Dermis microvascular lymphatic vessel endothelial cell (primary cell): ENCODE measurements at regions not wholly inside any gene's neighbourhood (a gene's known extent, or its start where the extent isn't known, plus 50 kb on each side); places are given as distances from the start of the nearest gene placed in this dataset.

ENCODE experiments used
- DNase-seq, 2 donors: peaks; one replicate each; pipeline versions ENCODE4 v3.0.0 to v3.0.0-alpha.2; 2010; ENCODE audit warnings: low read depth in 2 of 2

DNA sequence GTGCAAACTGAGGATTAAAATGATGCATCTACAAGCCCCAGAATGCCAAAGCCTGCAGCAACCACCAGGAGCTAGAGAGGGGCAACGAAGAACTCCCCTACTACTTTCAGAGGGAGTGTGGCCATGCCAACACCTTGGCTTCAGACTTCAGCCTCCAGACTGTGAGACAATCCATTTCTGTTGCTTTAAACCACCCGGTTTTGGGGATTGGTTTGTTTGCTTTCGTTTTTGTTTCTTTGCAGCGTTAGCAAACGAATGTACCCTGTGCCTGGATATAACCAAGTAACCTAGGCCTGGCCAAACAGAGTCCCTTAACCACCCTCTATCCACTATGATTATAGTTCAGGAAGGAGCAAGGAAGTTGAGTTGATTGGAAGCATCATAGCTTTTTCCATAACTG lies 171.2 kb upstream of the NCK2 start:
- DNase-seq, result no peak

DNA sequence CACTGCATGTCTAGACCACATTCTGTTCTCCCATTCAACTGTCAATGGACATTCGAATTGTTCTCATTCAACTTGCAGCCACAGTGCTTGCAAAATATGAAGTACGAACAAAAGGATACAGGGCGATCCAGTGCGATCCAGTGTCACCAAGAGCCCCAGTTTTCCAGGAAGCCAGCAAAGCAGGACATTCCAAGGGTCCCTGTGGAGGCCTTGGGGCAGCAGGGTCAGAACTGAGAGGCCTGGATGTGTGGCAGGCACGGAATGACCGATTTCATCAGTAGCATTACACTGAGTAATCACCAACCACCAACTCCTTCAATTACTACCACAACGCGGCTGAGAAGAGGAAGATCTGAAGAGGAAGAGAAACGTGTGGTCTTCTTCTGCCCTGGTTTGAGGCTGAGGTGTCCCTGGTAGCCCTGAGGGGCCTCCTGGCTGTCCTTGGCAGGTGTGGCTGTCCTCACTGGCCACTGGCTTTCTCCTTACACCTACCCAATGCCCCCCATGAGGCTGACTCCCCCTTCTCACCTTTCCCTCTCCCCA lies 172.7 kb upstream of the FHL2 start:
- no peak for DNase-seq

DNA sequence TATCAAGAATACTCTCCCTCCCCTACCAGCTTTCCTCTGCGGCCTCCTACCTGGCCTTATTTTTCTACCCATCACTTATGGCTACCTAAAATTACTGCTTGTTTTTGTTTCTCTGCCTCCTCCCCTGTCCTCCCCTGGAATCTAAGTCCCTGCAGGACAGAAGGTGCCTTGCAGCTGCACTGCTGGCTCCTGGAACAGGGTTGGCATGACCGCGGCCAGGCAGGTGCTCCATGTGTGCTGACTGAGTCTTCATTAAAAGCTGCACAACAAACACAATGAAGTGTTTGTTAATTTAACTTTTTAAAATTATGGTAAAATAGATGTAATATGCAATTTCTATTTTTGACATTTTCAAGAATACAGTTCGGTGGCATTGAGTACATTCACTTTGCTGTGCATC lies 171.9 kb upstream of the FHL2 start:
- no peak for DNase-seq

DNA sequence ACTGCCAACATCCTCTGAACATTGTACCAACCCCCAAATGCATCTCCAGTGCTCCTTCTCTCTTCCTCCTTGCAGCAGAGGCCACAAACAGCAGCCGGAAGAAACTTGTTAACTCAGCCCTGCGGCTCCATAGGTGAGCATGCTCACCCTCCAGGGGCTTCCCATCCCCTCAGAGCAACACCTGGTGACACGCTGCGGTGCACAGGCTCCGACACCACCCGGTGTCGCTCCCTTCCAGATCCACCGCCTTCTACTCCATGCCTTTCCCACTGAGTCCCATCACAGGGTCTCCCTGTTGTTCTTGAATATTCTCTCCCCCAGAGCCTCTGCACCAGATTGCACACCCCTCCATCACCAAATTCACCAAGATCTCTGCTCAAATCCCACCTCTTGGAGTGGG lies 171.5 kb upstream of the FHL2 start:
- no peak for DNase-seq

DNA sequence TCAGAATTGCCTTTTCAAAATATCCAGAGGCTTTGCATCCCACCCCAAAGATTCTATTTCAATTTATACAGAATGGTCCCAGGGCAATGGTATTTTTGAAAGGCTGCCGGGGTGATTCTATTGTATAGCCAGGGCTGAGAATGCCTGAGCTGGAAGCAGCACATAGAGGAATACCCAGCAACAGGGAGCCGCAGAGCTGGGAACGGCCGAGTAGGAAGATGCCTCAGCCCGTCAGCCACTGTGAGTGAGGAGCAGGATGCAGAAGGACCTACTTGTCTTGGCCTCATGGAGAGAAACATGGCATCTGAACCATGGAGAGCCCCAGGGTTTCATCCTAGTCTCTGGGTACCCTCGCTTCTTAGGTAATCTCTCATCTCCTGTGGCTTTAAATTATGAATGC lies 170.8 kb upstream of the FHL2 start:
- DNase-seq, result no peak

DNA sequence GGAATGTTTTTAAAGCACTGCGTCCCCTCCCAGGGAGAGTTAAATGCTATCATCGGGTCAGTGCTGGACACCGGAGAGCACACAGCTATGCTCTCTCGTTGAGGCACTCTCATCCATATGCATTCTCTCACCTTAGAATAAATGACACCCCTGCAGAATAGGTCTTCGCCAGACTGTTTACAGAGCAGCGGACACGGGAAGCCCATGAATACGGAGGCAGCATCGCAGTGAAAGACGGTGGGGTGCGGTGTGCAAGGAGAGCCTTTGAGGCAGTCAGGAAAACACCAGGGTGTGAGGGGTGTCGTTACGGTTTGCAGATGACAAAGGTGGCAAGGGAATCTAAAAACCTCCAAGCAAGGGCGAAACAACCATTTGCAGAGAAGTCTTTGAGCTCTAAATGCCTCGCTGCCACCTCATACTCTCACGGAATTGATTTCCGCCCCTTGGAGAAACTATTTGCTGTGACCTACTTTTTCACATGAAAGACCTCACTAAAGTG lies 169.2 kb upstream of the FHL2 start:
- no peak for DNase-seq

DNA sequence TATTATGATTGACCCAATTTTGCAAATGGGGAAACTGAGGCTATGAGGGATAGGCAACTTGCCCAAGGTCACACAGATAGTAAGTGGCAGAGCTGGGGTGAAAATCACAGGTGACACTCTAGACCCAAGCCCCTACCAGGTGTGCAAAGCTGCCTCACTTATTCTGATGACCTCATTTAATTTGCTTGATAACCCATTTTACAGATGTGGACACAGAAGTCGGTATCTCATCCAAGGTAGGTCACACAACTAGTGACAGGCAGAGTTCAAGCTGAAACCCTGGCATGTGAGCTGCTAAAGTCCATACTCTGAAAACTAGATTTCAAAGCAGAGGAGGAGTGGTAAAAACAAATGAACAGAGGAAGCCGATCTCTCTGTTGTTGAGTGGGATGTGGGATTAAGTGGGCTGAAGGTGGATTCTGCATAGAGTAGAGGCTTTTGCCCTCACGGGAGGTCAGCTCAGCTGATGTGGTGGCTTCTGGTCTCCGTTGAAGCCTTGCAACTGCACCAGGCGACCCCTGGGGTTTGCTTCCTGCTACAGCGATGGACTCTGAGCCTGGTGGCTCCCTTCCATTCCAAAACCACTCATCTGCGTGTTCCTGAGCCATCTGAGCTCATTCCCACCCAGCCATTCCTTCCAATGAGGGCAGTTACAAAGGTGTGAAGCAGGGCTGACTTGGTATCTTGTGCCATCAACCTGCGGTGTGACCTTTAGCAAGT lies 164.3 kb upstream of the FHL2 start:
- DNase-seq, result no peak

DNA sequence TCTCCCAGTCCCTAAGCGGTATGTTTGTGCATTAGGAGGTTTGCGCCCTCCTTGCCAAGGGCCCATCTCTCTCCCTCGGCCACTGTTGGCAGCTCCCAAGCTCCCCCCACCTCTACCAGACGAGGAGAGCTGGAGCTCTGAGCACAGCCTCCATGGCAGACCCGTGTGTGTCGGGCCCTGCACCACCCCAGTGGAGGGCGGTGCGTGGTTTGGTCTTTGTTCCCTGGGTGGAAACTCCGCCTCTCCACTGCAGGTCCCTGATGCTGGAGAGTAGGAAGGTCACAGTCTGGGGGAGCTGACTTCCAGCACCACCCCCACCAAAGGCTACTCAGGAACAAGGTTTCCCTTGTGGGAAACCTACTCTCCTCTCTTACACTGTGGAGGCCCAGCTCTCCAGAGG lies 162.6 kb upstream of the FHL2 start:
- DNase-seq, result no peak

DNA sequence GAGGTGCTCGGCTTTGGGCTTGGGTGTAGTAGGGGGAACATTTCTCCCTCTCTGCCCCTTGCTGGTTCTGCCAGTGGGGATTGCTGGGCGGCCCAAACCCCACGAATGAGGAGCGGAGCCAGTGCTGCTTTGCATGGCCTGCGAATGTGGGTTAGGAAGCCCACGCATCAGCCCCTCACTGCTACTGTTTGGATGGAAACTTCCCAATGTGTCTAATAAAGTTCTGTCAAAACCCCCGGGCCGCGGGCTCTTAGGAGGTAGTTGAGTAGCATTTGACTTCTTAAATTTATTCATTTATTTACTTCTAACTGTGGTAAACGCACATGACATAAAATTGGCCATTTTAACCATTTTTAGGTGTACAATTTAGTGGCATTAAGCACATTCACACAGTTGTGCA lies 161.3 kb upstream of the FHL2 start:
- DNase-seq, result no peak

DNA sequence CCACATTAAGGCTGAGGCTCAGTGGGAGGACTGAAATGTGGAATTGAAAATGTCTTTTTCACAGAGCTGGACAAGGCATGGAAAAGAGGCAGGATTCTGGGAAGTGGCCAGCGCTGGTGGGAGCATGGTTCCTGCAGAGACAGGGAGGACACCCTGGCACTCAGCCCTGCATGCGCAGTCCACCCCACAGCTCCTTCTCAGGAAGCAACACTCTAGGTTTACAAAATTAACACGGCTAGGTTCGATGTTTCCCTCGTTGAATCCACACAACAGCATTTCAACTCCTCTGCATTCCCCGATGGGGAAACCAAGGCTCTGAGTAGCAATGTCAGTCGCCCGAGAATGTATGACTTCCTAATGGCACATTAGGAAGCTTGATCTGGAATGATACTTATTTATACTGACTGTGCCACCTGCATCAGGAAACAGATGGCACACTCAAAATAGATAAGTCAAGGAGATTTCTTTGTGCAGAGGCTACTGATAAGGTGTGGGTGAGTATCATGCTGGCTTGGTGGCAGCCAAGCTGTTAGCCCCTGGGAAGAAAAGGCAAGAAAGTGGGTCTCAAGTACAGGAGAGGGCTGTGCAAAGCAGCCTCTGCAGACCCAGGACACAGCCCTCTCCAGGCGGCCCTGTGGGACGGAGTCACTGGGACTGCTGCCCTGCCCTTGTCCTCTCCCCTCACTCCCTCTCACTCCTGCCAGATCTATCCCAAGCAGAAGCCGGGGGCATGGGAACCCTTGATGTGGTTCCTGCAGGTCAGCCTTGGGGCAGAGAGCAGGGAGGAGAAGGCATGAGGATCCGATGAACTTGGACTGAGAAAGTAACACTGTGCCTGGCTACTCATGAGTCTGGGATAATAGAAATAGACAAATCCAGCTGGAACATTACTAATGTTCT lies 158.4 kb upstream of the FHL2 start:
- DNase-seq, result peak in 1 of 2 donors; percentile 20

DNA sequence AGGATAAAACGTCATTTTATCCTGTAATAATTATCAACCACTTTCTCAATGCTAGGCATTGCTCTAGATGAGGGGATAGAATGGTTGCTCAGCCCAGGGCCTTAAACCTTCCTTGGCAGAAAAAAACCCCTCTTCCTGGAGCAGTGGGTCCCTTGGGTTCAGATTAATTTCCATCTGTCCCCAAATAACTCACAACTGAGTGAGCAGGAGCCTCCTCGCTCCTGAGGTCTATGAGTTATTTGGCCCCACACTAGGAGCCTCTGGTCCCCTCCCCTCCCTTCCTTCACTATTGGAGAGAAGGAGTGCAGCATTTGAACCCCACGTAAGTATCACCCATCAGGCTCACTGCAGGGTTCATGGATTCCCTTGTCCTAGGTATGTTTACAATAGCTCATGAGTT lies 157.5 kb upstream of the FHL2 start:
- DNase-seq, result no peak

DNA sequence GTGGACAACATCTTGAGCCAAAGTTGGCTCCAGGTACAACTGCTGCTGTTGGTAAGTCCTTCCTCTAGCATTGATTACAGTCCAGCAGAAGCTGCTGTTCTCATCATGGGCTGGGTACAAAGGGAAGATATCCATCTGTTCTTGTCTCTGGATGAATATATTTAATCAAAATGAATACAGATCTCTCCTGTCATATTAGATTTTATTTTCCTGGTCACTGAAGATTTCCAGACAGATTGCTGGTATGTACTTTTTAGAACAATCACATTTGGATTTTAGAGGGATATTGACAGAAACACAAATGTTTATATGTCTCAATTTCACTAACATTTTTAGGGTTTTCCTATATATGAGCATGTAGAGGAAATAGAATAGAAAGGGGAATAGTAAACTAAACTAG lies 155.4 kb upstream of the FHL2 start:
- no peak for DNase-seq

DNA sequence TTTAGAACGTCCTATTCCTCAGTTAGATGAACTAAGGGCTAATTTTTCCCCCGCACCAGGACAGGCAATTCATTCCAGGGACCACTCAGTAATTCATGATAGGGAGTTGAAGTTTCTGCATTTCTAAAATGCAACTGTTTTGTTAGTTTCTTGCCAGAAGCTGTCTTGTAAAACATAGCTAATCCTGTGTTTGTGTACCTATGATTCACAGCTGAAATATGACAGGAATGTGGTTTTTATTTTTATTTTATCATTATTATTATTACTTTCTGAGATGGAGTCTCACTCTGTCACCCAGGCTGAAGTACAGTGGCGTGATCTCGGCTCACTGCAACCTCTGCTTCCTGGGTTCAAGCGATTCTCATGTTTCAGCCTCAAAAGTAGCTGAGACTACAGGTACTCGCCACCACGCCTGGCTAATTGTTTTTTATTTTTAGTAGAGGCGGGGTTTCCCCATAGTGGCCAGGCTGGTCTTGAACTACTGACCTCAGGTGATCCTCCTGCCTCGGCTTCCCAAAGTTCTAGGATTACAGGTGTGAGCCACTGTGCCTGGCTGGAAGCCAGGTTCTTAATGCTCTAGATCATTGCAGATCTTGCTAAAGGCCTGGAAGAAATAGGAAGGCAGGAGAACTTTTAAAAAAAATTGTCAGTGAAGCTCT lies 154.8 kb upstream of the FHL2 start:
- peak; percentile 6 to 33 for DNase-seq

DNA sequence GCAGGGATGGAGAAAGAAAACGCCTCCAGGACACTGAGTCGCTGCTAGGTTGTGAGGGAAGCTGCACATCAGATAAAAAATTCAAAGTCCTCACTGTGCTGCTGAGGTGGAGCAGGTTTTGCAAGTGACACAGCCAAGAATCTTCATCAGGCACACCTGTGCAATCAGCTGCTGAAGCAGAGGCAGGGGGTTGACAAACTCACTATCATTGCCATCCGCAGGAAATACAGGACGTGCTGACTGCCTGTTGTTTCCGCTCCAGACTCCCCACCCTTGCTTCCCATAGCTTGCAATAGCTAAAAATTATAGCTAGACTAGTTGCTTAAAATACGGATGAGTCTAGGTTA lies 147.8 kb upstream of the FHL2 start:
- DNase-seq, result peak; percentile 51 to 64

DNA sequence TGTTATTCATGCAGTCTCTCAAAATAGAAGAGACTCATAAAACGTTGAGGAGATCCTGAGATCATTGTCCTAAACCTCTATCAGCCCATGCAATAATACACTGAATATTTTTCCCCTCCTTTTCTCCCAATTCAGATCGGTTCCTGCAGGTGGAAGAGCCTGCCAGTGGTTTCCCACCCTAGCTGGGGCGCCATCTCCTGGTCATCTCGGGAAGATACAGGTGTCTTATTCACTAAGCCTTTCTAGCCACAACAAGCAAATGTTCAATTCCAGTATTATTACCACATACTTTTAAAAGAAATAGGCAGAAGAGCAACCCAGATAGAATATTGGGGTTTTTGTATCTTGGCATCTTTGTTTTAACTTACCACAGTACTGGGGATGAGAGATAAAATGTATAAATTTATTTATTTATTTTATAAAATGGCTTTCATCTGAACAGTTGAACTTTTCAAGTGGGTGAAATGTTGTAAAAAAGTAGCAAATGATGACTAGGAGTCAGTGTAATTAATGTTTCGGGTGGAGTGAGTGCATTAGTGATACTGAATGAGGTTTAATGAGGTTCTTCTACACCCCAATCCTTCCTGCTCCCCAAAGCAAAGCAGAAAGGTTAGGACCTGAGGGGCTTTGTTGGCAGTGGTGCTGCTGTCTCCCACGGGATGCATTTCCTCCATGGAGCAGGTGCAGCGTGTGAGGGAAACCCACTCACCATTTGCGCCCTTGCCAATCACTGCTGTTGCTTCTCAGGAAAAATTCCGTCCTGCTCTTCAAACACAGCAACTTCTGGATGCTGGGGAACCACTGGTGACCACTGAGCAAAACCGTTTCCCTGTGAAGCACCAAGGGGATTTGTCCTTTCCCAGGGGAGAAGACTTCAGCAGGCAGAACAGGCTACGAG lies 147.1 kb upstream of the FHL2 start:
- peak; percentile 25 to 67 for DNase-seq

DNA sequence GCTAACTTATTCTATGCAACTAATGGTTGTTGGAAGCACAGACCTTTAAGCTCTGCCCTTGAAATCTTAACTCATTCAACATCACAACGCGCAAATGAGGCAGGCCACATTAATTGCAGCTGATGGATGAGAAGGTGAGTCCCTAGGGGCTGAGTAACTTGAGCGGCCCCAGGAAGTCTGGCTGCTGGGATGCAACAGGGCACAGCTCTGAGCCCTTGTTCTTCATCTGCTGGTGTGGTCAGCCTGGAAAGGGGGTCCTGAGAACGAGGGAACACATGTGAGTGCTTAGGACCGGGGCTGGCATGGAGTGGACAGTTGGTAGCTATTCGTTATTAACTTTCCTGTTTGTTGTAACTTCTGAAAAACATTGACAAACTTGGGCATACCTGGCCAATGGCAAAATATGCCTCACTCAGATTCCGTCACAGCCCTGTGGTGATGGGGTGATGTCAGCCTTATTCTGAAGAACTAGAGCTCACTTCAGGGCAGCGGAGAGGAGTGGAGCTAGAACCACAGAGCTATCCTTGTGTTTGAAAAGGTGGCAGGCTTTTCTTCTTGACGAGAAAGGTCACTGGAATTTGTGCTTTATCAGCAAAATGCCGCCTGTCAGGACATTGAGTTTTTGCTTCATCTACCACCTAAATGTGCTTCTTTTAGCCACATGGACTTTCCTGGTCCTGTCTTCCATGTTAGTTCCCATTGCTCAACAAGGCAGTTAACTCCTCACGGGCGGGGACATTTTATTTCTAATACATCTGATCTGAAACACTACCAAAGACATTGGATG lies 145.9 kb upstream of the FHL2 start:
- no peak for DNase-seq

DNA sequence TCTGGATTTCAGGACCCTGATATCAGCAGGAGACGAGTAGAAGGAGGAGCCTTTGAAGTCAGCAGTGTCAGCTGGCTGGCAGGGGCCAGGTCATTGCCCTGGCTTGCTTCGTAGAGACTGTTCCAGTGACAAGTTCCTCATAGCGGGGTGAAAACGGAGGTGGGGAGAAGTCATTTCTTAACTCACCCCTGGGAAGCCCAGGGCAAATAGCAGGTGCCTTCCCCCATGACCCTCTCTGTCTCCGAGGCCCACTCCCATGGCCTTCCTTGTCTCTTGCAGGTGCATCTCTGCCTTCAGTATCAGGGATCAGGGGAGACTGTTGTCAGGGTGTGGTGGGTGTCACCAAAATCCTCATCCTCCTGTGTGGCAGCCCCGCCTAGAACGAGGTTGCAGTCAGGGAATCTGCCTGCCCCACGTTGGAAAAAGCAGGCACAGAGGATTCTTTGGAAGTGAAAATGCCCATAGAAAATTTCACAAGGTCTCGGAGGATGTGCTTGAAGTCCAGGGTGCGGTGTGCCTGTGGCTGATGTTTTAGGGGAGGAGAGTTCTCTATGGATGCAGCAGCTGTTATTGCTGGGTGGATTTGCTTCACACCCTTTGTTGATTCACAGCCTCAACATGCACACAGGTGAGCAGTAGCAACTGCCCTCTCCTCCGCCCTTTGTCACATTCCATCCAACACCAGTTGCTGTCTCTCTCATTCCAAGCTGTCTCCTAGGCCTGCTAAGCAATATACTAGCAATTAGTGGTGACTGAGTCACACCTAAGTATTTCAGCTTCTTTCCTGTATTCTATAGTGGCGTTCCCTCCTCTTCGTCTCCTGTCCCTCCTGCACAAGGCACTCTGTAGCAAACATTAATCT lies 142.6 kb upstream of the FHL2 start:
- DNase-seq, result no peak

DNA sequence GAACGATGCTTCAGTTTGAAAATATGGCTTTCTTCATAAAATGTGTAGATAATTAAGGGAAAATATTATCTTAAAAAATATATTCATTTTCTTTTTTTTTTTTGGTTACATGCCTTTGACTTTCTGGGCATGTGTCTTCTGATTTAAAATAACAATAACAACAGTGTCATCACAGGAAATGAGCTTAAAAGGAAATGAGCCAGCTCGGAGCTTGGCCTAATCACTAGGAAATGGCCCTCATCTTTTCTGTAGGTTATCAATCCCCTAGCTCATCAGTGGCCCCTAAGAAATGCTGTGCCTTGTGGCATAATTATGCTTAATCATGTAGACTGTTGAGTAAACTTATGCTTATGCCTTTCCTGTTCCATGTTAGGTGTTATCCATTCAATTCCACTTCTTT lies 141.8 kb upstream of the FHL2 start:
- peak; percentile 17 to 30 for DNase-seq

DNA sequence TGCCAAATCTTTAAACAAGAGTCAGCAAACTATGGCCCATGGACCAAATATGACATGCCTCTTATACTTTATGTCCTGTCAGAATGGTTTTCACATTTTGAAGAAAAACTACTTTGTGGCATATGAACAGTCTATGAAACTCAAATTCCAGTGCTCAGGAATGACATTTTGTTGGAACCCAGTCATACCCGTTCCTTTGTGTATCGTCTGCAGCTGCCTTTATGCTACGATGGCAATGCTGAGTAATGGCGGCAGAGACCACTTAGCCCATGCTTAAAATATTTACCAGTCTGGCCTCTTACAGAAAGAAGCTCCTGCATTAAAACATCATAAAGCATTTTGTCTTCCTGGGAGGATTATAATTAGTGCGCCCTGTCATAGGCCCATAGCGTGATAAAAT lies 140.5 kb upstream of the FHL2 start:
- no peak for DNase-seq
